Hepatocyte (in vitro differentiated cells): ENCODE measurements at regions not wholly inside any gene's neighbourhood (a gene's known extent, or its start where the extent isn't known, plus 50 kb on each side); places are given as distances from the start of the nearest gene placed in this dataset.

Experiments
- EZH2phosphoT487 ChIP-seq: fragments of 200-600 bp; sonication (generic); IDR thresholded peaks from one replicate; pipeline ENCODE4 v1.6.1; 2018; ENCODE audit warnings: antibody characterized with exemption, mild to moderate bottlenecking, low read depth, moderate library complexity; ENCODE audit not compliant: unreplicated experiment, severe bottlenecking
- TF ChIP-seq, protein P1 (sequence below): fragments of 200-600 bp; sonication (generic); IDR thresholded peaks from 2 replicates; pipeline ENCODE4 v1.5.1; 2016; ENCODE audit warnings: antibody characterized with exemption, mild to moderate bottlenecking; ENCODE audit not compliant: poor library complexity

- TF ChIP-seq, protein P1, sequence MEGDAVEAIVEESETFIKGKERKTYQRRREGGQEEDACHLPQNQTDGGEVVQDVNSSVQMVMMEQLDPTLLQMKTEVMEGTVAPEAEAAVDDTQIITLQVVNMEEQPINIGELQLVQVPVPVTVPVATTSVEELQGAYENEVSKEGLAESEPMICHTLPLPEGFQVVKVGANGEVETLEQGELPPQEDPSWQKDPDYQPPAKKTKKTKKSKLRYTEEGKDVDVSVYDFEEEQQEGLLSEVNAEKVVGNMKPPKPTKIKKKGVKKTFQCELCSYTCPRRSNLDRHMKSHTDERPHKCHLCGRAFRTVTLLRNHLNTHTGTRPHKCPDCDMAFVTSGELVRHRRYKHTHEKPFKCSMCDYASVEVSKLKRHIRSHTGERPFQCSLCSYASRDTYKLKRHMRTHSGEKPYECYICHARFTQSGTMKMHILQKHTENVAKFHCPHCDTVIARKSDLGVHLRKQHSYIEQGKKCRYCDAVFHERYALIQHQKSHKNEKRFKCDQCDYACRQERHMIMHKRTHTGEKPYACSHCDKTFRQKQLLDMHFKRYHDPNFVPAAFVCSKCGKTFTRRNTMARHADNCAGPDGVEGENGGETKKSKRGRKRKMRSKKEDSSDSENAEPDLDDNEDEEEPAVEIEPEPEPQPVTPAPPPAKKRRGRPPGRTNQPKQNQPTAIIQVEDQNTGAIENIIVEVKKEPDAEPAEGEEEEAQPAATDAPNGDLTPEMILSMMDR, result no peak
- no peak for TF ChIP-seq EZH2phosphoT487
These were observed 98.8 kb upstream of the LMNTD1 start for GRCh38 chr12:25651931-25652330.
